NCI-H2227 treated with DMSO at 0.1 percent for 48 hours (cell line): ENCODE measurements at regions not wholly inside any gene's neighbourhood (a gene's known extent, or its start where the extent isn't known, plus 50 kb on each side); places are given as distances from the start of the nearest gene placed in this dataset.

Source experiments
- DNase-seq: peaks from one replicate; lab custom pipeline; 2025; lab: John Stamatoyannopoulos, UW

- DNase-seq = no peak
These were observed 518.5 kb downstream of the FGF9 start for GRCh38 chr13:22189176-22190048.

- no peak for DNase-seq
These were observed 522.2 kb downstream of the FGF9 start for GRCh38 chr13:22193070-22193469.

- no peak for DNase-seq
These were observed 523.4 kb downstream of the FGF9 start for GRCh38 chr13:22194106-22194805.

GRCh38 chr13:22195726-22196125 lies 524.9 kb downstream of the FGF9 start:
- DNase-seq = no peak

- no peak for DNase-seq
These were observed 525.9 kb downstream of the FGF9 start for GRCh38 chr13:22196777-22197176.

- DNase-seq = no peak
These were observed 527.1 kb downstream of the FGF9 start for GRCh38 chr13:22198001-22198400.

GRCh38 chr13:22198641-22199217 lies 527.9 kb downstream of the FGF9 start:
- DNase-seq = no peak

- DNase-seq = no peak
These were observed 529.6 kb downstream of the FGF9 start for GRCh38 chr13:22200440-22200839.

- DNase-seq = no peak
These were observed 530.6 kb downstream of the FGF9 start for GRCh38 chr13:22201375-22201925.

GRCh38 chr13:22210134-22210930 lies 539.5 kb downstream of the FGF9 start:
- no peak for DNase-seq

- no peak for DNase-seq
These were observed 541.0 kb downstream of the FGF9 start for GRCh38 chr13:22211876-22212275.

- DNase-seq = no peak
These were observed 541.7 kb downstream of the FGF9 start for GRCh38 chr13:22212576-22212975.

- no peak for DNase-seq
These were observed 543.3 kb downstream of the FGF9 start for GRCh38 chr13:22214184-22214583.

GRCh38 chr13:22218797-22219196 lies 547.9 kb downstream of the FGF9 start:
- DNase-seq = no peak

GRCh38 chr13:22219709-22220108 lies 548.8 kb downstream of the FGF9 start:
- DNase-seq = no peak

- DNase-seq = no peak
These were observed 549.6 kb downstream of the FGF9 start for GRCh38 chr13:22220151-22221135.

- DNase-seq = no peak
These were observed 552.5 kb downstream of the FGF9 start for GRCh38 chr13:22223411-22223810.

- DNase-seq = no peak
These were observed 555.2 kb downstream of the FGF9 start for GRCh38 chr13:22226086-22226485.

- no peak for DNase-seq
These were observed 557.0 kb downstream of the FGF9 start for GRCh38 chr13:22227895-22228294.

- DNase-seq = no peak
These were observed 559.0 kb downstream of the FGF9 start for GRCh38 chr13:22229916-22230315.

- no peak for DNase-seq
These were observed 561.3 kb downstream of the FGF9 start for GRCh38 chr13:22232186-22232585.
